Natural killer cell (primary cell): ENCODE measurements at regions not wholly inside any gene's neighbourhood (a gene's known extent, or its start where the extent isn't known, plus 50 kb on each side); places are given as distances from the start of the nearest gene placed in this dataset.

ENCODE experiments used
- ATAC-seq, 3 donors: fragments of 150-1000 bp in 2 of 3; fragments of 200-7000 bp in 1 of 3; cut with Tn5 transposase; 1 replicate in 1 of 3; 2 replicates in 2 of 3; pipeline ENCODE4 v1.10.0; 2021; ENCODE audit warnings: mild to moderate bottlenecking in 2 of 3, moderate library complexity in 2 of 3
- DNase-seq, 2 donors: peaks; one replicate each; pipeline versions ENCODE4 v3.0.0 to v3.0.0-alpha.2; 2013 to 2021; ENCODE audit warnings: mixed read lengths in 1 of 2
- H3K27ac ChIP-seq: one replicate; pipeline ENCODE4 v1.5.1; 2013; ENCODE audit warnings: mild to moderate bottlenecking, low read length
- H3K27me3 ChIP-seq: one replicate; pipeline ENCODE4 v1.6.1; 2013; ENCODE audit warnings: low read length; ENCODE audit not compliant: control insufficient read depth, insufficient read depth
- H3K36me3 ChIP-seq: one replicate; pipeline ENCODE4 v1.6.1; 2013; ENCODE audit warnings: low read length; ENCODE audit not compliant: control insufficient read depth, insufficient read depth
- H3K4me1 ChIP-seq: one replicate; pipeline ENCODE4 v1.6.1; 2013; ENCODE audit warnings: low read length; ENCODE audit not compliant: control insufficient read depth, insufficient read depth
- H3K4me3 ChIP-seq: one replicate; pipeline ENCODE4 v1.5.1; 2013; ENCODE audit warnings: low read length
- H3K9me3 ChIP-seq: one replicate; pipeline ENCODE4 v1.6.1; 2013; ENCODE audit warnings: low read length; ENCODE audit not compliant: control insufficient read depth, insufficient read depth
- H3K27ac Mint-ChIP-seq, 2 donors: one replicate each; pipeline ENCODE4 v1.8.0; 2022; ENCODE audit warnings: mild to moderate bottlenecking in 2 of 2, mixed read lengths in 2 of 2, moderate library complexity in 1 of 2
- H3K27me3 Mint-ChIP-seq, 2 donors: one replicate each; pipeline ENCODE4 v1.8.0; 2022; ENCODE audit warnings: low read depth in 2 of 2, mixed read lengths in 2 of 2
- H3K36me3 Mint-ChIP-seq: one replicate; pipeline ENCODE4 v1.8.0; 2022; ENCODE audit warnings: mixed read lengths
- H3K4me1 Mint-ChIP-seq, 2 donors: one replicate each; pipeline ENCODE4 v1.8.0; 2022; ENCODE audit warnings: mixed read lengths in 2 of 2
- H3K4me3 Mint-ChIP-seq: one replicate; pipeline ENCODE4 v1.8.0; 2022; ENCODE audit warnings: mild to moderate bottlenecking, moderate library complexity, mixed read lengths
- H3K9me3 Mint-ChIP-seq, 2 donors: one replicate each; pipeline ENCODE4 v1.8.0; 2022; ENCODE audit warnings: mixed read lengths in 2 of 2
- WGBS: methylation state at CpG from one replicate; pipeline ENCODE4 v1.1.7; 2013; ENCODE audit warnings: missing lambda C conversion rate; ENCODE audit not compliant: insufficient coverage; 5-methylcytosine and 5-hydroxymethylcytosine counted together
- intact Hi-C: fragments of 100-400 bp; cut with micrococcal nuclease; formaldehyde crosslinking; loops from one replicate; pipeline ENCODE4 v1.14.2; 2022
- TF ChIP-seq, protein P1 (sequence below): fragments of 200-600 bp; IDR thresholded peaks from one replicate; pipeline ENCODE4 v1.8.0; 2022; ENCODE audit warnings: antibody characterized with exemption

DNA sequence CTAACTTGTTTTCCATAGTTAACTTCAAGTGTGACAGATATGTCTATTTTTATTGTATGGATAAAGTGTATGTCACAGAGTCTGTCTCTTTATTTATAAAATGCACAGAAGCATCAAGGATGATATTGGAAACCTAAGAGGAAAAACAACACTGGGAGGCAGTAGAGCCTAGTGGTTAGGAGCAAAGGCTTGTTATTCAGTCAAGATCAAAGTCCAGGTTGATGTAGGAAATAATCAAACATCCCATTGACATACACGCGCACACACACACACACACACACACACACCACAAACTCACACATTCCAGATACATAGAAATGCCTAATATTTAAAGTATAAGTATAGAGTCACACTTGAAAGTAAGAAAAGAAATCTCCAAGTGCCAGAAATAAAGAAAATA lies 206.8 kb downstream of the CHRDL1 start:
- intact Hi-C loops = no loop called here
- Histone ChIP-seq H3K27me3 (no peaks in the 10 kb centered on the region), H3K9me3 (no peaks in the 10 kb centered on the region), H3K4me1 (no peaks in the 10 kb centered on the region), H3K36me3 (no peaks in the 10 kb centered on the region), H3K4me3 (no peak overlapping the region), H3K27ac (no peak overlapping the region)
- DNase-seq = no peak
- peaks cover 0 to 6% of the 10 kb centered on the region in 2 donors for H3K27me3 Mint-ChIP-seq
- no peak overlapping the region for H3K4me3 Mint-ChIP-seq
- no peaks in the 10 kb centered on the region for H3K4me1 Mint-ChIP-seq
- no peak for ATAC-seq
- no peaks in the 10 kb centered on the region for H3K36me3 Mint-ChIP-seq
- TF ChIP-seq, protein P1, sequence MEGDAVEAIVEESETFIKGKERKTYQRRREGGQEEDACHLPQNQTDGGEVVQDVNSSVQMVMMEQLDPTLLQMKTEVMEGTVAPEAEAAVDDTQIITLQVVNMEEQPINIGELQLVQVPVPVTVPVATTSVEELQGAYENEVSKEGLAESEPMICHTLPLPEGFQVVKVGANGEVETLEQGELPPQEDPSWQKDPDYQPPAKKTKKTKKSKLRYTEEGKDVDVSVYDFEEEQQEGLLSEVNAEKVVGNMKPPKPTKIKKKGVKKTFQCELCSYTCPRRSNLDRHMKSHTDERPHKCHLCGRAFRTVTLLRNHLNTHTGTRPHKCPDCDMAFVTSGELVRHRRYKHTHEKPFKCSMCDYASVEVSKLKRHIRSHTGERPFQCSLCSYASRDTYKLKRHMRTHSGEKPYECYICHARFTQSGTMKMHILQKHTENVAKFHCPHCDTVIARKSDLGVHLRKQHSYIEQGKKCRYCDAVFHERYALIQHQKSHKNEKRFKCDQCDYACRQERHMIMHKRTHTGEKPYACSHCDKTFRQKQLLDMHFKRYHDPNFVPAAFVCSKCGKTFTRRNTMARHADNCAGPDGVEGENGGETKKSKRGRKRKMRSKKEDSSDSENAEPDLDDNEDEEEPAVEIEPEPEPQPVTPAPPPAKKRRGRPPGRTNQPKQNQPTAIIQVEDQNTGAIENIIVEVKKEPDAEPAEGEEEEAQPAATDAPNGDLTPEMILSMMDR = no peak
- no peak overlapping the region for H3K27ac Mint-ChIP-seq
- H3K9me3 Mint-ChIP-seq = no peaks in the 10 kb centered on the region
- WGBS = no CpG with 5 or more reads among the region's 2 CpGs

DNA sequence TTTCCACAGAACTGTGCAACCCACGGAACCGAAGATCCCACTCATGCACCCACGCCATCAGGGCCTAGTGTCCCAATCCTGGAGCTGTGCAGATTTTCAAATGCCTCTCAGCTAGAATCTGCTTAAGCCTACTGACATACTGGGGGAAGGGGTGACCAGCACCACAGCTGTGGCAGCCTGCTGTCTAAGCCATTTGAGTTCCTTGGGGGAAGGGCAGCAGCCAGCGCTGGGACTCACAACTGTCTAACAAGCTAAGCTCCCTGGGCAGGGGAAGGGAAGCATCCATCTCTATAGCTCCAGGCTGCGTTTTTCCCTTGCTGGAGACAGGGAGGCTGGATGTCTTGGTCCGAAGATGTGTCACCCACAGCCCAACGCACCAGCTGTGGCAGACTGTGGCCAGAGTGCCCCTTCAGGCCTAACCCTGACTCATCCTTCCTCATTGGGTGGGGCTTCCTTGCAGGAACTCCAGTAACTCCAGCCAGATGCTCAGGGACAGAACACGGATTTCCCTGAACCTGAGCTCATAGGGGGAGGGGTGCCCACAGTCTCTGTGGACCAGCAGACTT lies 194.8 kb downstream of the CHRDL1 start:
- H3K9me3 Mint-ChIP-seq = peaks cover 4 to 8% of the 10 kb centered on the region in 2 donors
- no peak for DNase-seq
- H3K27ac Mint-ChIP-seq = no peak overlapping the region
- Histone ChIP-seq H3K27me3 (no peaks in the 10 kb centered on the region), H3K9me3 (no peaks in the 10 kb centered on the region), H3K4me3 (no peak overlapping the region), H3K36me3 (no peaks in the 10 kb centered on the region), H3K4me1 (no peaks in the 10 kb centered on the region), H3K27ac (no peak overlapping the region)
- H3K36me3 Mint-ChIP-seq = peaks cover 8% of the 10 kb centered on the region
- intact Hi-C loops = no loop called here
- H3K4me1 Mint-ChIP-seq = no peaks in the 10 kb centered on the region
- H3K4me3 Mint-ChIP-seq = no peak overlapping the region
- no peak for ATAC-seq
- H3K27me3 Mint-ChIP-seq = no peaks in the 10 kb centered on the region
- TF ChIP-seq, protein P1 = no peak
- 78% methylated on average over 8 of the region's 8 CpGs for WGBS

DNA sequence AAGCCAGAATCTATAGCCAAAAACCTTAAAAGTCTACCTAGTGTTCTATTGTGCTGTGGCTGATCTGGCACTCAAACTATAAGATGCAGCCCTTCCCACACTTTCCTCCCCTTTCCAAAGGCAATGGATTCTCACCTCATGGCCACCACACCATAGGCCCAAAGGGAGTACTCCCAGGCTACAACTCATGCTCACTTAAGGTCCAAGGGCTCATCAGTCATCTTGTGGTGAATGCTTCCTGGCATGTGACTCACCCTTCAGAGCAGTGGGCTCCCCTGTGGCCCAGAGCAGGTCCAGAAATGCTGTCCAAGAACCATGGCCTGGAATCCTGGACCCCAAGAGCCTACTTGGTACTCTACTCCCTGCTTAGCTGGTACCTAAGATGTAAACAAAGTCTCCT lies 181.0 kb downstream of the CHRDL1 start:
- no peak for ATAC-seq
- Histone ChIP-seq H3K9me3 (no peaks in the 10 kb centered on the region), H3K36me3 (no peaks in the 10 kb centered on the region), H3K4me3 (no peak overlapping the region), H3K27ac (no peak overlapping the region), H3K27me3 (no peaks in the 10 kb centered on the region), H3K4me1 (no peaks in the 10 kb centered on the region)
- peaks cover 0 to 5% of the 10 kb centered on the region in 2 donors for H3K9me3 Mint-ChIP-seq
- no peaks in the 10 kb centered on the region for H3K27me3 Mint-ChIP-seq
- intact Hi-C loops = no loop called here
- no peak overlapping the region for H3K4me3 Mint-ChIP-seq
- no peaks in the 10 kb centered on the region for H3K36me3 Mint-ChIP-seq
- TF ChIP-seq, protein P1 = no peak
- DNase-seq = no peak
- no peak overlapping the region for H3K27ac Mint-ChIP-seq
- H3K4me1 Mint-ChIP-seq = no peaks in the 10 kb centered on the region
